ACHN (cell line): ENCODE measurements at regions not wholly inside any gene's neighbourhood (a gene's known extent, or its start where the extent isn't known, plus 50 kb on each side); places are given as distances from the start of the nearest gene placed in this dataset.

Experiments used
- DNase-seq: peaks from one replicate; pipeline ENCODE4 v3.0.0-alpha.2; 2015
- in situ Hi-C: cut with HindIII; loops from 2 replicates; pipeline ENCODE4 v1.10.0; 2017; ENCODE audit warnings: low sequenced_read_pairs, low pct_ligation_motif_present, low pct_unique_long_range_greater_than_20kb

DNA sequence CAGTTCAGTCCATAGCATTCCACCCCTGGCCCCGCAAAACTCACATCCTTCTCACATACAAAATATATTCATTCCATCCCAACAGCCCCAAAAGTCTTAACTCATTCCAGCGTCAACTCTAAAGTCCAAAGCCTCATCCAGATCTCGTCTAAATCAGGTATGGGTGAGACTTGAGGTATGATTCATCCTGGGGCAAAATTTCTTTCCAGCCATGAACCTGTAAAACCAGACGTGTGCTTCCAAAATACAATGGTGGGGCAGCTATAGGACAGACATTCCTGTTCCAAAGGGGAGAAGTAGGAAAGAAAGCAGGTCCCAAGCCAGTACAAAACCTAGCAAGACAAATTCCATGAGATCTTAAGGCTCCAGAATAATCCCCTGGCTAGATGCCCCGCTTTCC, 76.9 kb downstream of the CLDN34 start:
- in situ Hi-C loops: no loop called here
- DNase-seq: no peak

DNA sequence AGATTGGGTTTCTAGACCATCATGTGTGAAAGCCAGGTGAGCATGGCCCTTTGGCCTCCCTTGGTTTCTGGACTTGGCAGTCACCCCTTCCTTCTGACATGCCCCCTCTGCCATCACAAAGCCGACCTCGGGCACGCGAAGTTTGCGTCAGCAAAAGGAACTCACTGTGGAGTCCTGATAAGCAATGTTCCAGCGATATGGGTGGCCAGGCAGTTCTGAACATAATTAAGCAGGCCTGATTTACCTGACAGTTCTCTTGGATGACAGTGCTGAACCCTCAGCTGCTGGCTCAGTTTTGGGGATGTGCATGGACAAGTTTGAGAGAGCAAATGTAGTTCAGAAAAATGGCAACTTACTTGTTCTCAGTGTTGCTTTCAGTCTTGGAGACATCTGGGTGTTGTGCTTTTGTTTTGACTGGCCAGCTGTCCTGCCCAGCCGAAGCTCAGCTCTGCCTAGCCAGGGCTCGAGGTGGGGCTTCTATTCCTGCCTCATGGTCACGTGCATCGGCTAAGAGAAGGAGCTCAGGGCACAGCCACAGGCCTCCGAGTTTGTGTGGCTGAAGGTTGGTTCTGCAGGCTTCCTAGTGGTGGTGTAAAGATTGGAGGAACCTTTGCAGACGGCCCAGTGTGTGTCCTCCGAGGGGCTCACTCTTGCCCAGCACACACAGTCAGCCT, 78.3 kb downstream of the CLDN34 start:
- in situ Hi-C loops: no loop called here
- no peak for DNase-seq

DNA sequence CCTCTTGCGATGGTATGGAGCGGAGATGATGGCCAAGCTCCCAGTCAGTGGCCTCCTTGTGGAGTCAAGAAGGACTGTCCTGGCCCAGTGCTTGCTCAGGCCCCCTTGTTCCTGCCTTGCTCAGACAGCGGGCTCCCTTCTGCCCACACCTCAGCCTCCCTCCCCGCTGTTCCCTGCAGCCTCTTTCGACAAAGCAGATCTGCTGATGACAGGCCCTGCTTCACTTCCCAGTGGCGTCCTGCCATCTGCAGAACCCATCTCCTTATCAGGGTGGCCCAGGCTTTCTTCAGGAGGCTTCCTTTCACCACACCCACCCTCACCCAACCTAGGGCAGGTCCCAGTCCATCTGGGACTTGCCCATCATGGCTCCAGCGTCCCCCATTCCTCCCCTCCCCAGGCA, 80.0 kb downstream of the CLDN34 start:
- in situ Hi-C loops: no loop called here

DNA sequence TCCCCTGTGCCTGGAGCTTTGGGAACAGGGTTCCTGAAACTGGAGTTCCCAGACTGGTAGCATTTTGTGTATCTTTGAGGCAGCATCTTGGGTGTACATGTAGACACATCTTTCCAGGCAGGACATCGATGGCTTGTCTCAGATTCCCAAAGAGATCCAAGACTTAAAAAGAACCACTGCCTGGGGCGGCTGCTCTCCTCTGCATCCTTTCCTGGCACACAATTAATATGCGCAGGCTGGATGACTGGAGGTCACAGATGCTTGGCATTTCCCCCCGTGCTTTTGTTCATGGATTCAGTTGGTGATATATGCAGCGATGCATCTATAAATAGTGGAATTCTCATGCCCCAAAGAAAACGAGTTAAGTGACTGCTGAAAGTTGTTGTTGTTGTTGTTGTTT, 80.5 kb downstream of the CLDN34 start:
- DNase-seq: no peak
- in situ Hi-C loops: no loop called here

More for the DNA sequence above, 80.0 kb downstream of the CLDN34 start:
- DNase-seq: no peak

DNA sequence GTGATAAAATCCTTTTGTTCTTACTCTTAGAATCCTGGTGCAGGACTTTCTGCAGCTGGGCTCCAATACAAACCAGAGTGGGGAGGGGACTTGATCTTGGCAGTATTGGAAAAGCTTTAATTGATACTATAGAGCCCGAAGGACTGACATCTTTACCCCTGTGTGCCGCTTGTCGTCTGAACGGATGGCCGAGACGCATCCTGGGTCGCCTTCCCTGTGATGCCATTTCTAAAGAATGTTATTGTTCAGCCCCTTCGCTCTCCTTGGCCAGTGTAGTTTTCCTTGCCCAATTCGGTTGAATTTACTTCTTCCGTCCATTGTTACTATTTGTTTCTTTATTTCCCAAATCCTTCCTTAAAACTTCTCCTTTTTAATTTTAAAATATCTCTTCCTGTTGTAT, 80.9 kb downstream of the CLDN34 start:
- no peak for DNase-seq
- in situ Hi-C loops: no loop called here

DNA sequence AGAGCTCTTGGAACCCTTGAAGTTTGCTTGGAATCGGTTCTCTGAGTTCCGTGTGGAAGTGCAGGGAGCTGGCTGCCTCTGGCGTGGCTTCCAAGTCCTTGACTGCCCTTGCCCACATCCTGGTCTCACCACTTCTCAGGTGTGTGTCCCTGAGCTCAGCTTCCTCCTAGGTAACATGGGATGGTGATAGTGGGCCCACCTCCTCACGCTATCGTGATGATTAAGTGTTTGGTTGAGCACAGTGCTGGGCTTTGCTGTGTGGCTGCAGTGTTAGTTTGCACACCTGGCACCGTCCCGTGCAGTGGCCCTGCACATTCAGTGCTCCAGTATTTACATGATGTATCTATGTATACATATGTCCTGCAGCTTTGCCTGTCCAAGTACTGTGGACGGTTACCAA, 81.5 kb downstream of the CLDN34 start:
- in situ Hi-C loops: no loop called here
- no peak for DNase-seq

DNA sequence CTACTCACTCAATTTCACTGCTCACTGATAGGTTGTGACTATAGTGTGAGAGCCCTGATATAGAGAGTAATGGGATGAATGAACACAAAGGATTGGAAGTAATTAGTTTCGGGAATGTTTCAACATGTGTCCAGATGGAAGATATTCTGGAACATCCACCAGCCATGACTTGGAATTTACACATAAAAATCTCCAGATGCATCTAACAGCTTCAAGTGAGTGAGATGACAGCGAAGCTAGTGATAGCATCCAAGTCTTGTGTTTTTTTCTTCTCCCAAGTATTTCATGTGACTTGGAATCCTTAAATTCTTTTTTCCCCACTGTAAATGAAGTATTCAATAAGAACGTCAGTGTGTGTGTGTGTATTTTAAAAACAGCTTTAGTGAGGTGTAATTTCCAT, 82.1 kb downstream of the CLDN34 start:
- DNase-seq: no peak
- in situ Hi-C loops: no loop called here

DNA sequence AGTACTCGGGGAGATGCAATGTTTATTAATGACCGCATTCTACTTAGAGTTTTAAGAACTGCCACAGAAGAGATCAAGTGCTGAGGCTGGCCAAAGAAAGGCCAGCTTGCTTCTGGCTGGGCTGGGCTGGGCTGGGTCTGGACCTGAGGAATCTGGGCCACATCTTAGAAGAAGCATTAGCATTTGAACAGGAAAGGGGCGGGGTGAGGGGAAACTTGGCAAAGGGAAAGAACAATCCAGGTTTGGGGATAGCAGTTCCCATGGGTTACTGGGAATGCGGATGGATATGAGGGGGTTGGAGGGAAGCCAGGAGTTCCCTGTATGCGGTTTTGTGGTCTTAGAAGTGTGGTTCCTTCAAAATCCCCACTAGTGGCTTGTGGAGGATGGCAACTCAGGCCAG, 83.3 kb downstream of the CLDN34 start:
- in situ Hi-C loops: no loop called here

DNA sequence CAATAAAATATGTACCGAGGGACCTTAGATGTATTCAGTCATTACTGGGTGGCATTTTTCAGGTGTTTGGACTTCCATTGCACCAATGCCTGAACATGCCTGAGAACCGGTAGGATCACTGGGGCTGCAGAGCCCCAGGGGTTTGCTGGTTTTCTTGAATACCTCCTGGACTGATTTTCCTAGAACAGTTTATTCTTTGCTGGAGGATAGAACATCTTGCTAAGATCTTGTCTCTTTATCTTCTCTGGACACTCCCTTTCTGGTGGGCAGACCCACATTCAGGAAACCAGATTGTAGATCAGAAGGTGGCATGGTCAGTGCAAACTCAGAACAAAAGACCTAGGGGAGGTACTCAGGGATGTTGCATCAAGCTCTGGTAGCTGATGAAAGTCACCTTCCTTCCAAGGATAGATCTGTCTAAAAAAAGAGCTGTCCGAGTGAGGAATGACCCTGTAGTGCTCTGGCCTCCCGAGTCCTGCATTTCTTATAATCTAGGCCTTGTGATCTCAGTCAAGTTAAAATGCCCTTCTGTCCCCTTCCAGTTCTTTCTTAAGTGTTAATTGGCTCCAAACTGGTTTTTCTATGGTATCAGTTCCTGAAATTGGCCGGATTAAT, 84.8 kb downstream of the CLDN34 start:
- DNase-seq: no peak
- in situ Hi-C loops: no loop called here

More for the DNA sequence above, 83.3 kb downstream of the CLDN34 start:
- DNase-seq: no peak

DNA sequence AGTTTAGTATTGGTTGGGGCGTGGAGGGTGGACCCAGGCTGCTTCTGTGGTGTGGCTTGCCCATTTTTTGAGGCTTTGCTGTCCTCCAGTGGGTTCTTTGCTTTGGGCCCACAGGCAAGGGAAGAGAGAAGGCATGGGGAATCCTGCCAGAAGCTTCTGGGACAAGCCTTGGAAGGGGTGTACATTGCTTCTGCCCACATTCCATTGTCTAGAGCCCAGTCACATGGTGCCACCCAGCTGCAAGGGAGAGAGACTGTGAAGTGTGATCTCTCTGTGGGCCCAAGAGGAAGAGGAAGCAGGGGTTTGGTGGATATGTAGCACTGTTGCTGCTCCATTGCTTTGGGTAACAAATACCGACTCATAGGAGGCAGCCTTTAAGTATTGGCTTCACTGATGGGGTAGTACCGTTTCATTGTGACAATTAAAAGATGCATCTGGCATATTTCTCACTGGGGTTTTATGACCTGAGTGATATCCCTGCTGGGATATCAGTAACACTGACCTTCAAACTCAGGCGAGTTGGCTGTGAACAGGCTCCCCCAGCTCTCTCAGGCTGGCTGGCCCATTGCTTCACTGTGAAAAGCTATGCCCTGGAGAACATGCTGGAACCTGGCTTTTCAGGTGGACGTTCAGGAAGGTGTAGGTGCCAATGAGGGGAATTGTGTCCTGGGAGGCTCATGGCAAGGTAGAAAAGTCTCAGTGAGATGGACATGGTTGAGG, 85.9 kb downstream of the CLDN34 start:
- DNase-seq: no peak
- in situ Hi-C loops: no loop called here

DNA sequence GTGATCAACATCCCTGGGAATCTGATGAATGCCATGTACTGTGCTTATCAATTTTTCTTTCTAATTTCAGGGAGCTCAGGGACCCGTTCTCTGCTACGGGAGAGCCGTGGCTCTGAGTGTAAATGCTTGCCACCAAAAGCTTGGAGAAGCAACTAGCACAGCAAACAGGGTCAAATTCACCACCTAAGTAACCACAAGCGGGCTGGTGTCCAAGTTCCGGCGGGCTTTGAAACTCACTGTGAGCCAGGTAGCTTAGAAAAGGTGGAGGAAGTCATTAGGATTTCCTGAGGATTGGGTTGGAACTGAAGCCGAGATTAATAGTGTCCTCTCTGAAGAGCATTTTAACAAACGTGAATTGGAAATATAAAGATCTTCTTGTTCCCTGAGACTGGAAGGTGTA, 87.2 kb downstream of the CLDN34 start:
- no peak for DNase-seq
- in situ Hi-C loops: no loop called here

DNA sequence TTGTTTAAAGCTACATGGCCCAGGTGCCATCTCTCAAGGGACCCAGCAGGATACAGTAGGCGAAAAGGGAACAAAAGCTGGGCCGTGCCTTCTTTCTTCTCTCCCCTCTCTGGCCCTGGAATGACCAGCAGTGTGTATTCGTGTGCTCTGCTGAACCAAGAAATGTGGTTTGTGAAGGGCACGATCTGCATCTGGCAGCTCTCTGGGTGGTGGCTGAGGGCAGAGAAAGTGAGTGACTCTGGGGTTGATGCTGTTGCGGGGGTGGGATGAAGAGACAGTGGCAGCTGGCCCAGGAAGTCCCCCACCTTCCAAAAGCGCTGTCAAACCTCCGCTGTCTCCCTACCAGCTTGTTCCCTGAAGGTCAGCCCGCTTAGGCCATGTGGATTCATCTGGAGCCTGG, 88.3 kb downstream of the CLDN34 start:
- DNase-seq: no peak
- in situ Hi-C loops: no loop called here

DNA sequence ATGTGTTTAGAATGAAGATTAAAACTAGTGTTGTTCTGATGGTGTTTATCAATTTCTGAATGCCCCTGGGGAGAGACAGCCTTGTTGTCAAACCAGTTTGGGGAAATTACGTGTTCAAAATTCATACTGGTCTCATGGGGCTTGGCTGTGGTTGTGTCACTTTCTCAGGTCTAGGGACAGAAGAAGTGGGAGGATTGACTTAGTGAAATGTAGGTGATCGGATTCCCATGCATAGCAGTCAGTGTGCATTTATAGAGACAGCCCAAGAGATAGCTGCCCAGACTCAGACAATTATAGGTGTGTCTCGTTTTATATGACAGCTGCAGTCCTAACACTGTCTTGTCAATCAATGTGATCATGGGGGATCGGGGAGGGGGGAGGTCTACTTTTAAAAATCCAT, 94.4 kb upstream of the CLCN4 start:
- no peak for DNase-seq
- in situ Hi-C loops: no loop called here

DNA sequence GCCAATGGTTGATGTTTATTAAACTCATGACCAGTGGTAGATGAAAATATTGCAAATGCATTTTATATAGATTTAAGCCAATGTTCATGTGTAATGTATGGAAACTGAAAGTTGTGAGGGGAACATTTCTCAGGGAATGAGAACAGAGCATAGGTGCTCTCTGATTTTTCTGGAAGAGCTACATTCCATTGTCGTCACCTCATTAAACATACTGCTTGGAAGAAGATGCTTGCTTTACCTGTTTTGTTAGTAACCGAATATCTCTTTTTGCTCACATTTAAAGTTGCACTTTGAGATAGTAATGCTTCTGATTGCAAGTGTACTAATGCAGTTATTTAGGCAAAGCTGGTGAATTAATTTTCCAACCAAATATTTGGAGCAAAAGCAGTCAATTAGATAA, 93.8 kb upstream of the CLCN4 start:
- in situ Hi-C loops: no loop called here
- no peak for DNase-seq

DNA sequence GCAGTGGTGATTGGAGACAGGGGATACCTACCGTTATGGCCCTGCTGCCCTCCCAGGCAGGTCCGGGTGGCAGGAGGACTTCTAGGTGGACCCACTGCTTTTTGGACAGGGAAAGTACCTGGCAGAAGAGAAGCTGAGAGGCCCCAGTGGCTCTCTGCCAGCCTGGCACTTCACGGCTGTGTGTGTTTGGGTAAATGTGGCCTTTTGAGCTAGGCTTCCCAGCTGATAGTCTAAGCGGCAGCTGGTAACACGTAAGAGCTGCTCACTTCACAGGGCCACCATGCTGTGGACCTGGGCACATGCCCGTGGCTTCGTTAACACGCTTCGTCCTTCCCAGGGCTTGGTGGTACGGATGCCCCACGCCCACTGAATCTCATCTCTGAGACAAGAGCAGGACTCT, 92.0 kb upstream of the CLCN4 start:
- in situ Hi-C loops: no loop called here
- no peak for DNase-seq

DNA sequence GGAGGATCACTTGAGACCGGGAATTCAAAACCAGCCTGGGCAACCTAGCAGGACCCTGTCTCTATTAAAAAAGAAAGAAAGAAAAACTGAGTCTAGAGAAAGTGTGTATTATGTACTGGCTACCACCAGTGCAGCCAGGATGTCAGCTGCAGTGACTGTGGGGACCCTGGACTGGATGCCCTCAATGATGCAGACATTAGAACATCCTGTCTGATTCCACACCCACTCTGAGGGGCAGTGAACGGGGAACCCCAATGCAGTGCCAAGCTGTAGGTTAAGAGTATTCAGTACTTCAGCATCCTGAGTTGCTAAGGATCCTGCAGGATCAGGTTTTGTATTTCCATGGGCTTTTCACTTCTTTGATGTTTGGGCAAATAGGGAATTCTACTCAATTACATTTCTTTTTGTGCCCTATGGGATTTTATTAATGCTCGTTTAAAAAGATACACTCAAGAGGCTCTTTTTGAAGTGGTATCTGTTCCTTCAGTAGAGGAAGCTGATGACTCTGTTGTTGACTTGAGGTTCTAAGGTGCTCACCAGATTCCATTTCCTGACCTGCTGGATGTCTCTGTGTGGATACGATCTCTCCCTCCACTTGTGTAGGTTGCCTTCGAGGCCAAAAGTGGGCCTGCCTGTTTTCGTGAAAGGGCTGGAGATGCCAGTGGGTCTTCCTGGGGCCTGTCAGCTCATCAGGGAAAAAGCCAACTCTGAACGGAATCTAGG, 85.9 kb upstream of the CLCN4 start:
- in situ Hi-C loops: no loop called here
- no peak for DNase-seq

DNA sequence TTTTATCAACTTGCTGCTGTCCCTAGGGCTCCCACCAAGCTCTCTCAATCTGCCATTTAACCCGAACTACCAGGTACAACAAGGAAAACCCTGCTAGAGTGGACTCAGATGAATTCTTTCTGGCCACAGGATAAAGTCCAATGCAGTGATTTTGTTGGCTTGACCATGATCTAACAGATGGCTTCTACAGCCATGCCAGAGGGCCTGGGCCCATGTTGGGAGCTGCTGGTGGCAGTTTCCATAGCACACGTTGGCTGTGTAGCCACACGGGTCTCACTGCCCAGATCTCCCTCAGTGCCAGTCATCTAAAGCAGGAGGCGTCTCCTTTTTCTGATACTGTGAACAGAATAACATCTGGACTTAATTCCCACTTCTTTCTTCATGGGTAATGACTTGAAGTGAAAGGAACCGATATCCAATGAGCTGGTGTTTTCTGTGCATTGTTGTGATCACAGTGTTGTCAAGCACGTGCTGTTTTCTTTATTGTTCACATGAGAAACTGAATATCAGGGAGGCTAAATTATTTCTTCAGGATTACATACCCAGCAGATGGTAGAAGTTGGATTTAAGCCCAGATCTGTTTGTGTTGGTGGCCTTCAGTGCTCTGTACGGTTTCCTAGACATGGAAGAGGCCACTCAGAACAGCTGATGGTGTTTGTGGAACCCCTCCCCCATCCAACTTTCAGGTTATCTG, 85.2 kb upstream of the CLCN4 start:
- no peak for DNase-seq
- in situ Hi-C loops: no loop called here

DNA sequence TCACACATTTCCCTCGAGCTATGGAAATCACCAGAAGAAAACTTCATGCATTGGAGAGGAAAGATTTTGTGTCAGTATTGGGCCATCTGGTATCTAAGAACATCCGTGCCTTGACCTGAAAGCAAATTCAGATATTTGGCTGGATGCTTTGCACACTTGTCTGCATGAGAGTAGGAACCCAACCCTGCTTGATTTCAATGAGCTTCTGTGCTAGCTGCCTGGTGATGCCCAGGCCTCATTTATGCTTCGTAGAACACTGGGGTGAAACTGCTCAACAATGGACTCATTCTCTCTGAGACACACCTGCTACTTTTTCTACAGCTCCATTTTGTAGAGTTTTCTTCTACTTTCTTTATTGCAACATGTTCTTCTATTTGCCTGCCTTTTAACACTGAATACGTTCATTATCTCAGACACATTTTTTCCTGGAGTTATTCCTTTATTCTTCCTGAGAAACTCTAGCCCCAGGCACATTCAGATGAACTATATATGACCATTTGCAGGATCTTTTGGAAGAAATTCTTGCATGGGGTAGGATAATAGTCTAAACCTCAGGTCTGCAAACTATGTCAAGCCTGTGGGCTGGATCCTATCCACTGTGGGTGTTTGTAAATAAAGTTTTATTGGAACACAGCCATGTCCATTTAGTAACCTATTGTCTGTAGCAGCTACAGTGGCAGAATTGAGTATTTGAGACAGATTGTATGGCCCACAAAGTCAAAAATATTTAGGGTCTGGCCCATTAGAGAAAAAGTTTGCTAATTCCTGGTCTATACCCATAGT, 83.8 kb upstream of the CLCN4 start:
- in situ Hi-C loops: no loop called here
- DNase-seq: no peak
